K562 (cell line): ENCODE measurements at regions not wholly inside any gene's neighbourhood (a gene's known extent, or its start where the extent isn't known, plus 50 kb on each side); places are given as distances from the start of the nearest gene placed in this dataset.

Experiments used
- ATAC-seq: fragments of 200-7000 bp; cut with Tn5 transposase; 3 replicates; pipeline ENCODE4 v1.9.1; 2020; ENCODE audit warnings: moderate library complexity
- BruUV-seq: library from RNA; stranded (reverse); fragments of 400-500 nt; replicated peaks from 2 replicates; lab custom pipeline; 2021; lab: Mats Ljungman, UMichigan
- CTCF ChIA-PET: fragments of 300-600 bp; formaldehyde crosslinking; extraction: SDS; loops from one replicate; lab custom pipeline; 2021; ENCODE audit warnings: low intra/inter-chr PET ratio; lab: Yijun Ruan, JAX
- POLR2A ChIA-PET: fragments of 300-600, 350-650 bp; sonication (Branson Sonifier 250); formaldehyde crosslinking; extraction: SDS; loops from one replicate; lab custom pipeline; 2021; ENCODE audit warnings: antibody characterized with exemption, inconsistent platforms; lab: Yijun Ruan, JAX
- DNase-seq, 4 experiments: peaks; one replicate each; pipeline versions ENCODE4 v3.0.0 to v3.0.0-alpha.2; 2011 to 2018; ENCODE audit warnings: low spot score in 3 of 4, mixed read lengths in 3 of 4; ENCODE audit errors: extremely low read depth in 1 of 4
- FAIRE-seq: peaks from 2 replicates; lab custom pipeline; 2011; peaks lifted over from hg19 to GRCh38; lab: Jason Lieb, UNC
- H2AFZ ChIP-seq: 2 replicates; pipeline ENCODE4 v1.6.0; 2011; ENCODE audit warnings: low read depth, low read length, control low read depth, inconsistent platforms
- H3K27ac ChIP-seq: fragments of 200-600 bp; 3 replicates; pipeline ENCODE4 v1.8.0; 2011; ENCODE audit warnings: low read depth, mild to moderate bottlenecking, control low read depth, inconsistent platforms, low read length, moderate library complexity, mixed read lengths; ENCODE audit errors: extremely low read depth
- H3K27me3 ChIP-seq, 2 experiments: fragments of 300-600 bp in 1 of 2; 2 replicates in 1 of 2; 3 replicates in 1 of 2; pipeline versions ENCODE4 v1.6.0 to v1.8.0; 2011; ENCODE audit warnings: inconsistent platforms in 2 of 2, low read length in 2 of 2, mild to moderate bottlenecking in 1 of 2, mixed read lengths in 1 of 2, moderate library complexity in 1 of 2; ENCODE audit not compliant: control insufficient read depth in 2 of 2, insufficient read depth in 2 of 2
- H3K36me3 ChIP-seq: fragments of 300-600 bp; 3 replicates; pipeline ENCODE4 v1.8.0; 2011; ENCODE audit warnings: mild to moderate bottlenecking, low read length, inconsistent platforms; ENCODE audit not compliant: control insufficient read depth, insufficient read depth
- H3K4me1 ChIP-seq, 2 experiments: fragments of 200-600 bp in 1 of 2; replicated peaks in 1 of 2; 2 replicates in 1 of 2; 3 replicates in 1 of 2; pipeline versions ENCODE4 v1.5.1 to v1.8.0; 2011; ENCODE audit warnings: inconsistent platforms in 2 of 2, low read length in 2 of 2, mild to moderate bottlenecking in 1 of 2, mixed read lengths in 1 of 2, moderate library complexity in 1 of 2; ENCODE audit not compliant: control insufficient read depth in 2 of 2, insufficient read depth in 2 of 2
- H3K4me2 ChIP-seq: 2 replicates; pipeline ENCODE4 v1.6.1; 2011; ENCODE audit warnings: low read length, control low read depth, inconsistent platforms, mixed read lengths; ENCODE audit not compliant: insufficient read depth
- H3K4me3 ChIP-seq: fragments of 200-600 bp; sonication (generic), shearing (Covaris generic); 2 replicates; pipeline ENCODE4 v1.5.1; 2016; ENCODE audit warnings: control low read depth, inconsistent platforms
- H3K79me2 ChIP-seq: fragments of 200-600 bp; 3 replicates; pipeline ENCODE4 v1.8.0; 2011; ENCODE audit warnings: low read length, inconsistent platforms; ENCODE audit not compliant: control insufficient read depth, insufficient read depth
- H3K9ac ChIP-seq, 2 experiments: 2 replicates each; pipeline versions ENCODE4 v1.6.0 to v1.6.1; 2011; ENCODE audit warnings: low read depth in 2 of 2, low read length in 2 of 2, control low read depth in 1 of 2, inconsistent platforms in 1 of 2, mild to moderate bottlenecking in 1 of 2, mixed read lengths in 1 of 2; ENCODE audit not compliant: insufficient read depth in 1 of 2
- H3K9me1 ChIP-seq: one replicate; pipeline ENCODE4 v1.6.0; 2011; ENCODE audit warnings: inconsistent platforms, mild to moderate bottlenecking, low read length, moderate library complexity; ENCODE audit not compliant: control insufficient read depth, insufficient read depth
- H3K9me3 ChIP-seq: replicated peaks from 2 replicates; pipeline ENCODE4 v1.5.1; 2011; ENCODE audit warnings: low read depth, low read length, inconsistent platforms; ENCODE audit not compliant: control insufficient read depth, insufficient read depth
- H4K20me1 ChIP-seq: replicated peaks from 2 replicates; pipeline ENCODE4 v1.6.1; 2011; ENCODE audit warnings: low read length, inconsistent platforms, mixed read lengths; ENCODE audit not compliant: control insufficient read depth, insufficient read depth
- CCNT2 ChIP-seq: IDR thresholded peaks from 2 replicates; pipeline ENCODE4 v1.6.1; 2011; ENCODE audit warnings: borderline replicate concordance, low read depth, mild to moderate bottlenecking, moderate library complexity, mixed read lengths, low read length; ENCODE audit not compliant: insufficient read length; ENCODE audit errors: extremely low read depth
- E2F8 ChIP-seq: fragments of 450-650 bp; IDR thresholded peaks from 2 replicates; pipeline ENCODE4 v1.7.1; 2018; ENCODE audit warnings: mild to moderate bottlenecking, low read depth; ENCODE audit not compliant: partially characterized antibody
- ILK ChIP-seq: fragments of 450-650 bp; IDR thresholded peaks from 2 replicates; pipeline ENCODE4 v1.6.1; 2016; ENCODE audit warnings: missing genetic modification characterization, low read depth, mild to moderate bottlenecking, missing compliant biosample characterization, moderate library complexity, borderline replicate concordance
- KLF13 ChIP-seq: fragments of 450-650 bp; IDR thresholded peaks from 2 replicates; pipeline ENCODE4 v1.6.1; 2016; ENCODE audit warnings: missing genetic modification characterization, low read depth, mild to moderate bottlenecking, missing compliant biosample characterization, moderate library complexity, borderline replicate concordance
- MIER1 ChIP-seq: fragments of 450-650 bp; IDR thresholded peaks from 2 replicates; pipeline ENCODE4 v1.6.1; 2016; ENCODE audit warnings: antibody characterized with exemption, mild to moderate bottlenecking, low read depth
- MXD1 ChIP-seq: fragments of 250-450 bp; sonication (Bioruptor Pico); IDR thresholded peaks from 2 replicates; pipeline ENCODE4 v1.8.0; 2021; ENCODE audit warnings: borderline replicate concordance, mild to moderate bottlenecking, moderate library complexity; ENCODE audit not compliant: poor library complexity, severe bottlenecking
- RAD51 ChIP-seq: fragments of 450-650 bp; IDR thresholded peaks from 2 replicates; pipeline ENCODE4 v1.7.1; 2016; ENCODE audit warnings: low read depth, mild to moderate bottlenecking, borderline replicate concordance
- RHOXF2B ChIP-seq: fragments of 250-450 bp; sonication (Bioruptor Pico); conservative IDR thresholded peaks from 2 replicates; pipeline ENCODE4 v1.5.1; 2021
- SP2 ChIP-seq: IDR thresholded peaks from 2 replicates; pipeline ENCODE4 v1.6.1; 2011; ENCODE audit warnings: mild to moderate bottlenecking, low read depth, low read length, moderate library complexity; ENCODE audit not compliant: poor library complexity, severe bottlenecking; ENCODE audit errors: extremely low read depth
- TAF15 ChIP-seq: fragments of 200-400 bp; formaldehyde crosslinking; IDR thresholded peaks from 2 replicates; pipeline ENCODE4 v1.6.1; 2017; ENCODE audit warnings: mild to moderate bottlenecking, low read depth, low read length, moderate library complexity
- TAF7 ChIP-seq: fragments of 450-650 bp; IDR thresholded peaks from 2 replicates; pipeline ENCODE4 v1.6.1; 2016; ENCODE audit warnings: missing genetic modification characterization, missing compliant biosample characterization
- TAL1 ChIP-seq: fragments of 450-650 bp; IDR thresholded peaks from 2 replicates; pipeline ENCODE4 v1.6.1; 2016; ENCODE audit warnings: mild to moderate bottlenecking
- XRCC5 ChIP-seq: fragments of 200-400 bp; formaldehyde crosslinking; IDR thresholded peaks from 2 replicates; pipeline ENCODE4 v1.6.1; 2017; ENCODE audit warnings: low read depth, mild to moderate bottlenecking, low read length
- ZBTB1 ChIP-seq: sonication (generic); formaldehyde crosslinking; IDR thresholded peaks from 2 replicates; pipeline ENCODE4 v1.8.1; 2023; ENCODE audit warnings: missing genetic modification reagents, low read depth, mild to moderate bottlenecking, borderline replicate concordance
- WGBS: fragments of 100-300 bp; shearing (Covaris generic); methylation state at CpG from one replicate; pipeline ENCODE4 v1.1.6; 2016; ENCODE audit warnings: low coverage, mixed read lengths; ENCODE audit not compliant: insufficient coverage; ENCODE audit errors: missing lambda C conversion rate; 5-methylcytosine and 5-hydroxymethylcytosine counted together
- in situ Hi-C: fragments of 300-500 bp; cut with MboI; formaldehyde crosslinking; loops from 4 replicates; pipeline ENCODE4 v1.15.0; 2018; ENCODE audit warnings: inconsistent platforms, mixed read lengths
- intact Hi-C: fragments of 100-400 bp; cut with micrococcal nuclease; formaldehyde crosslinking; loops from 2 replicates; pipeline ENCODE4 v1.14.2; 2022

GRCh38 chr11:128269466-128269865 is 317.9 kb downstream of the ETS1 start (continued):
- TF ChIP-seq RHOXF2B (CRISPR knock-in tag) (no peak), KLF13 (tag) (no peak), ILK (tag) (no peak), TAL1 (no peak)

GRCh38 chr11:128266893-128267292 is 320.5 kb downstream of the ETS1 start:
- no peak for DNase-seq
- POLR2A ChIA-PET: no interaction called here
- in situ Hi-C loops: no loop called here
- H3K9me3 ChIP-seq: no peaks in the 10 kb centered on the region
- no peaks in the 10 kb centered on the region for H3K4me1 ChIP-seq
- WGBS: 0% methylated on average over 2 of the region's 2 CpGs
- CTCF ChIA-PET: no interaction called here
- no peak overlapping the region for H3K4me3 ChIP-seq
- H4K20me1 ChIP-seq: no peaks in the 10 kb centered on the region
- H3K36me3 ChIP-seq: no peaks in the 10 kb centered on the region
- FAIRE-seq: no peak
- intact Hi-C loops: no loop called here
- H3K79me2 ChIP-seq: no peaks in the 10 kb centered on the region
- TF ChIP-seq CCNT2 (no peak), RAD51 (no peak), E2F8 (no peak), ZBTB1 (CRISPR knock-in tag) (no peak), TAF7 (tag) (no peak), MIER1 (no peak), TAF15 (no peak), XRCC5 (no peak), MXD1 (CRISPR knock-in tag) (no peak), SP2 (no peak)
- ATAC-seq: no peak
- no peaks in the 10 kb centered on the region for H3K27me3 ChIP-seq
- BruUV-seq: no TSS peak
- H3K9me1 ChIP-seq: no peaks in the 10 kb centered on the region
- no peak overlapping the region for H3K9ac ChIP-seq
- H3K27ac ChIP-seq: no peak overlapping the region
- no peak overlapping the region for H3K4me2 ChIP-seq
- H2AFZ ChIP-seq: no peak overlapping the region
